HL-60 (cell line): ENCODE measurements at regions not wholly inside any gene's neighbourhood (a gene's known extent, or its start where the extent isn't known, plus 50 kb on each side); places are given as distances from the start of the nearest gene placed in this dataset.

Source experiments
- DNase-seq, 2 experiments: peaks; one replicate each; pipeline ENCODE4 v3.0.0-alpha.2; 2010 to 2020; ENCODE audit warnings: low read depth in 1 of 2, low spot score in 1 of 2
- H3K27ac ChIP-seq: fragments of 250-450 bp; sonication (Bioruptor Pico); replicated peaks from 2 replicates; pipeline ENCODE4 v1.5.1; 2020; ENCODE audit warnings: mild to moderate bottlenecking, moderate library complexity
- H3K27me3 ChIP-seq: fragments of 250-450 bp; sonication (Bioruptor Pico); 2 replicates; pipeline ENCODE4 v1.5.1; 2021; ENCODE audit warnings: mild to moderate bottlenecking, moderate library complexity; ENCODE audit not compliant: insufficient read depth, poor library complexity, severe bottlenecking
- H3K4me3 ChIP-seq: replicated peaks from 2 replicates; pipeline ENCODE4 v1.5.1; 2011; ENCODE audit warnings: mild to moderate bottlenecking, control low read depth, low read length; ENCODE audit not compliant: insufficient read depth
- GABPA ChIP-seq: IDR thresholded peaks from 2 replicates; pipeline ENCODE4 v1.6.1; 2012; ENCODE audit warnings: low read depth
- POLR2AphosphoS5 ChIP-seq: IDR thresholded peaks from 2 replicates; pipeline ENCODE4 v1.6.1; 2012; ENCODE audit warnings: low read depth
- SPI1 ChIP-seq: IDR thresholded peaks from 2 replicates; pipeline ENCODE4 v1.6.1; 2012; ENCODE audit warnings: low read depth, mild to moderate bottlenecking, borderline replicate concordance
- TF ChIP-seq, protein P1 (sequence below): IDR thresholded peaks from 2 replicates; pipeline ENCODE4 v1.6.1; 2012; ENCODE audit warnings: low read depth; ENCODE audit not compliant: insufficient replicate concordance
- TF ChIP-seq, protein P2 (sequence below): IDR thresholded peaks from one replicate; pipeline ENCODE4 v1.5.1; 2011; ENCODE audit warnings: low read length, control low read depth, inconsistent platforms; ENCODE audit not compliant: insufficient read depth

DNA sequence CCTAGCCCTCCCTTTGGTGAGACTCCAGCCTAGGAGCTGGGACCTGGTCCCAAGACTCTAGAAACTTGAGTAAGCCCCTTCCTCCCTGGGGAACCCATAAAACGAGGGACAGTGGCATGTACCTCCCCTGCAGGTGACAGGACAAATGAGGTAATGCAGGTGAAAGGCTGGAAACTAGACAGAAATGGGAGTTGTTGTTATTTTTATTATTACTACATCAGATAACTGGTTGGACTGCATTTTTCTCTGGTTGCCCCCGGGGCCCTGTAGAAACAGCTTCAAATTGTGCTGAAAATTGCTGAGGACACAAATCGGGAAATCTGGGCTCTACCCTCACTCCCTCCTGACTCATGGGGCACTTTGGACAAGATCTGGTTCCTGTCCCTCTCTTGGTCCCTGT lies 132.3 kb upstream of the WNT4 start:
- no peak overlapping the region for H3K4me3 ChIP-seq
- DNase-seq: no peak
- H3K27ac ChIP-seq: no peak overlapping the region
- no peak for TF ChIP-seq POLR2AphosphoS5
- no peak for TF ChIP-seq GABPA
- TF ChIP-seq, protein P1, sequence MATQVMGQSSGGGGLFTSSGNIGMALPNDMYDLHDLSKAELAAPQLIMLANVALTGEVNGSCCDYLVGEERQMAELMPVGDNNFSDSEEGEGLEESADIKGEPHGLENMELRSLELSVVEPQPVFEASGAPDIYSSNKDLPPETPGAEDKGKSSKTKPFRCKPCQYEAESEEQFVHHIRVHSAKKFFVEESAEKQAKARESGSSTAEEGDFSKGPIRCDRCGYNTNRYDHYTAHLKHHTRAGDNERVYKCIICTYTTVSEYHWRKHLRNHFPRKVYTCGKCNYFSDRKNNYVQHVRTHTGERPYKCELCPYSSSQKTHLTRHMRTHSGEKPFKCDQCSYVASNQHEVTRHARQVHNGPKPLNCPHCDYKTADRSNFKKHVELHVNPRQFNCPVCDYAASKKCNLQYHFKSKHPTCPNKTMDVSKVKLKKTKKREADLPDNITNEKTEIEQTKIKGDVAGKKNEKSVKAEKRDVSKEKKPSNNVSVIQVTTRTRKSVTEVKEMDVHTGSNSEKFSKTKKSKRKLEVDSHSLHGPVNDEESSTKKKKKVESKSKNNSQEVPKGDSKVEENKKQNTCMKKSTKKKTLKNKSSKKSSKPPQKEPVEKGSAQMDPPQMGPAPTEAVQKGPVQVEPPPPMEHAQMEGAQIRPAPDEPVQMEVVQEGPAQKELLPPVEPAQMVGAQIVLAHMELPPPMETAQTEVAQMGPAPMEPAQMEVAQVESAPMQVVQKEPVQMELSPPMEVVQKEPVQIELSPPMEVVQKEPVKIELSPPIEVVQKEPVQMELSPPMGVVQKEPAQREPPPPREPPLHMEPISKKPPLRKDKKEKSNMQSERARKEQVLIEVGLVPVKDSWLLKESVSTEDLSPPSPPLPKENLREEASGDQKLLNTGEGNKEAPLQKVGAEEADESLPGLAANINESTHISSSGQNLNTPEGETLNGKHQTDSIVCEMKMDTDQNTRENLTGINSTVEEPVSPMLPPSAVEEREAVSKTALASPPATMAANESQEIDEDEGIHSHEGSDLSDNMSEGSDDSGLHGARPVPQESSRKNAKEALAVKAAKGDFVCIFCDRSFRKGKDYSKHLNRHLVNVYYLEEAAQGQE: no peak
- TF ChIP-seq, protein P2, sequence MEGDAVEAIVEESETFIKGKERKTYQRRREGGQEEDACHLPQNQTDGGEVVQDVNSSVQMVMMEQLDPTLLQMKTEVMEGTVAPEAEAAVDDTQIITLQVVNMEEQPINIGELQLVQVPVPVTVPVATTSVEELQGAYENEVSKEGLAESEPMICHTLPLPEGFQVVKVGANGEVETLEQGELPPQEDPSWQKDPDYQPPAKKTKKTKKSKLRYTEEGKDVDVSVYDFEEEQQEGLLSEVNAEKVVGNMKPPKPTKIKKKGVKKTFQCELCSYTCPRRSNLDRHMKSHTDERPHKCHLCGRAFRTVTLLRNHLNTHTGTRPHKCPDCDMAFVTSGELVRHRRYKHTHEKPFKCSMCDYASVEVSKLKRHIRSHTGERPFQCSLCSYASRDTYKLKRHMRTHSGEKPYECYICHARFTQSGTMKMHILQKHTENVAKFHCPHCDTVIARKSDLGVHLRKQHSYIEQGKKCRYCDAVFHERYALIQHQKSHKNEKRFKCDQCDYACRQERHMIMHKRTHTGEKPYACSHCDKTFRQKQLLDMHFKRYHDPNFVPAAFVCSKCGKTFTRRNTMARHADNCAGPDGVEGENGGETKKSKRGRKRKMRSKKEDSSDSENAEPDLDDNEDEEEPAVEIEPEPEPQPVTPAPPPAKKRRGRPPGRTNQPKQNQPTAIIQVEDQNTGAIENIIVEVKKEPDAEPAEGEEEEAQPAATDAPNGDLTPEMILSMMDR: no peak
- TF ChIP-seq SPI1: no peak
- H3K27me3 ChIP-seq: peaks cover 5% of the 10 kb centered on the region

DNA sequence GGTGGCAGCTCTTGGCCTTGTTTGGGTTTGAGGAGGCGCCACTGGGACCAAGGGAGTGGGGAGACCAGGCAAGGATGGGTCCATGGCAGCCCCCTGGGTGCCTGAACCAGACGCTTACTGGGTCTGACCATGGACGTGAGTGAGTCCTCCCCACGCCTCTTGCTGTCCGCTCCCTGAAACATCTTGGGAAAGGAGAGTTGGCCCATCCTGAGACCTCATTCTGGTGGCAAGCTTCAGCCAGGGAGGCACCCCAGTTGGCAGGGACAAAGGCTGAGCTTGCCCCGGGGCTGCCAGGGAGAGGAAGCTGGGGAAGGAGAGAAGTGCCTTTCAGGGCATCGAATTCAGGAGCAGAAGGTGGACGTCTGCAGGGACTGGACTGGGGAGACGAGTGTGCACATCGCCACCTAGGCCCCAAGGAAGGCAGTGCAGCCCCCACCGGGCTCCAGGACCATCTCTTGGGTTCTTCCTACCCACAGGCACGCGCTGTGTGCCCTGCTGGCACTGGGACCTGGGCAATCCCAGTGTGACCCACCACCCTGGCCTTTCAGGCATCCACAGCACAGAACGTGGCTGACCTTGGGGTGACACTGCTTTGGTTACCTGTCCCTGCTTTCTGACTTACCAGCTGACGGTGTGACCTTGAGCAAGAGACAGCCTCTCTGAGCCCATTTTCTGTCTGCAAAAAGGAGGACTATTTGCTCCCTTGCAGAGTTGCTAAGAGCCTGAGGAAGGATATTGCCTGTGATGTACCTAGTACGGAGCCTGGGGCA lies 132.9 kb upstream of the WNT4 start:
- Histone ChIP-seq H3K27ac (no peak overlapping the region), H3K4me3 (no peak overlapping the region), H3K27me3 (peaks cover 5% of the 10 kb centered on the region)
- DNase-seq: peak in 1 of 2 experiments; percentile 19
- no peak for TF ChIP-seq POLR2AphosphoS5
- TF ChIP-seq, protein P2: peak; percentile 84

DNA sequence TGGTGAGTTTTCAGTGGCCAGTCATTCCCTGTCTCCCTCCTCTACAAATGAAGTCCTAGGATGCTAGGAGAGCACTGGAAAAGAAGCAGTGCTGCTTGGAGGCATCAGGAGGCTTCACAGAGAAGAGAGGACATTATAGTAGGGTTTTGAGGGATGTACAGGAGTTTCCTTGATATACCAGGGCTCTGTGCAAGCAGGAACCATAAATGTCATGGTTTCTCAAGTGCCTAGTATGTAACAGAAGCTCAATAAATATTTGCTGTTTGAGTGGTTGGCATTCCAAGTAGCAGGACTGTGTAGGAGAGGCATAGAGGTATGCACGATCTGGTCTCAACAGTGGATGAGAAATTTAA lies 133.5 kb upstream of the WNT4 start:
- DNase-seq: no peak
- peaks cover 5% of the 10 kb centered on the region for H3K27me3 ChIP-seq
- no peak overlapping the region for H3K27ac ChIP-seq
- TF ChIP-seq GABPA (no peak), POLR2AphosphoS5 (no peak), SPI1 (no peak)
- TF ChIP-seq, protein P1: no peak
- TF ChIP-seq, protein P2: no peak
- H3K4me3 ChIP-seq: no peak overlapping the region

DNA sequence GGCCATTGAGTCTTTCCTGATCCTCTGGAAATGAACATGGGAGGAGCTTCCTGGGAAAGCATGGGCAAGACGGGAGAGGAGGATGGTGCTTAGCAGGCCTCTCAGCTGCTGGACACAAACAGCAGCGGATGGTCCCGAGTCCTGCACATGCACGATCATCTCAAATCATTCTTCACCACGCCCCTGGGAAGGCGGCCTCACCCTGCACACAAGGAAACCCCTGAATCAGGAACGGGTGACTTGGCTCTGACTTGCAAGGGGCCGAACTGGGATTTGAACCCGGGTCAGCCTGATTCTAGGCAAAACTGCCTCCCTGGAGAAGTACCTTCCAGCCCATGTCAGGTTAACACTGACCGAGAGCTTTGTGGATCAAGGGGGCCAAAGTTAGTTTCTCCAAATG lies 134.8 kb upstream of the WNT4 start:
- H3K4me3 ChIP-seq: no peak overlapping the region
- no peak for DNase-seq
- H3K27ac ChIP-seq: no peak overlapping the region
- peaks cover 7% of the 10 kb centered on the region for H3K27me3 ChIP-seq
- TF ChIP-seq GABPA (no peak), POLR2AphosphoS5 (no peak), SPI1 (no peak)
- TF ChIP-seq, protein P1: no peak
- TF ChIP-seq, protein P2: no peak
